ENCODE measurements at regions not wholly inside any gene's neighbourhood (a gene's known extent, or its start where the extent isn't known, plus 50 kb on each side); places are given as distances from the start of the nearest gene placed in this dataset.
"Not testable (repeated sequence)": the region's sequence is repeated elsewhere in the genome, so short reads cannot be mapped to it uniquely, and the experiment has no call there.

DNA sequence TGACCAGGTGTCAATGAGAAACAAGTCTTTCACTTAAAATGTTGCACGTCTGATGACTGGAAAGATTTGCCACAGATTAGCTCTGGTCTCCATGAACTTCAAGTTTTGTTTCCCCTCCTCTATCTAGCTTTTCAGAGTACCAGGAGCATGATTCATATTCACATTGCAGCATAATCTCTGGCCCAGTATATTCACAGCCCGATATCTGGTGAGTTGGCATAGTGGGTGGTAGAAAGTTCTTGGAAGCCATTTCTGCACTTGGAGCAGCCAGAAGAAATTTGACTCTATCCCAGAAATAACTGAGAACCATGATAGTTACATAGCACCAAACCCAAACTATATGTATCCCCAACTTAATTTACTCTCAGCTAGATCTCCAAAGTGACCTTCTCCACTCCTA is 503.9 kb downstream of the PID1 start:
- H3K27me3 ChIP-seq, result no peaks in the 10 kb centered on the region
- no peak for DNase-seq
- H3K27ac ChIP-seq, result no peak overlapping the region
- no peaks in the 10 kb centered on the region for H3K4me1 ChIP-seq
- H3K4me3 ChIP-seq, result no peak overlapping the region
- no peaks in the 10 kb centered on the region for H3K36me3 ChIP-seq
- no peaks in the 10 kb centered on the region for H3K9me3 ChIP-seq
- TF ChIP-seq, protein P1, sequence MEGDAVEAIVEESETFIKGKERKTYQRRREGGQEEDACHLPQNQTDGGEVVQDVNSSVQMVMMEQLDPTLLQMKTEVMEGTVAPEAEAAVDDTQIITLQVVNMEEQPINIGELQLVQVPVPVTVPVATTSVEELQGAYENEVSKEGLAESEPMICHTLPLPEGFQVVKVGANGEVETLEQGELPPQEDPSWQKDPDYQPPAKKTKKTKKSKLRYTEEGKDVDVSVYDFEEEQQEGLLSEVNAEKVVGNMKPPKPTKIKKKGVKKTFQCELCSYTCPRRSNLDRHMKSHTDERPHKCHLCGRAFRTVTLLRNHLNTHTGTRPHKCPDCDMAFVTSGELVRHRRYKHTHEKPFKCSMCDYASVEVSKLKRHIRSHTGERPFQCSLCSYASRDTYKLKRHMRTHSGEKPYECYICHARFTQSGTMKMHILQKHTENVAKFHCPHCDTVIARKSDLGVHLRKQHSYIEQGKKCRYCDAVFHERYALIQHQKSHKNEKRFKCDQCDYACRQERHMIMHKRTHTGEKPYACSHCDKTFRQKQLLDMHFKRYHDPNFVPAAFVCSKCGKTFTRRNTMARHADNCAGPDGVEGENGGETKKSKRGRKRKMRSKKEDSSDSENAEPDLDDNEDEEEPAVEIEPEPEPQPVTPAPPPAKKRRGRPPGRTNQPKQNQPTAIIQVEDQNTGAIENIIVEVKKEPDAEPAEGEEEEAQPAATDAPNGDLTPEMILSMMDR (IDR thresholded peaks at IDR 0.05), result no peak
- no peak for TF ChIP-seq POLR2A (IDR thresholded peaks at IDR 0.05)

DNA sequence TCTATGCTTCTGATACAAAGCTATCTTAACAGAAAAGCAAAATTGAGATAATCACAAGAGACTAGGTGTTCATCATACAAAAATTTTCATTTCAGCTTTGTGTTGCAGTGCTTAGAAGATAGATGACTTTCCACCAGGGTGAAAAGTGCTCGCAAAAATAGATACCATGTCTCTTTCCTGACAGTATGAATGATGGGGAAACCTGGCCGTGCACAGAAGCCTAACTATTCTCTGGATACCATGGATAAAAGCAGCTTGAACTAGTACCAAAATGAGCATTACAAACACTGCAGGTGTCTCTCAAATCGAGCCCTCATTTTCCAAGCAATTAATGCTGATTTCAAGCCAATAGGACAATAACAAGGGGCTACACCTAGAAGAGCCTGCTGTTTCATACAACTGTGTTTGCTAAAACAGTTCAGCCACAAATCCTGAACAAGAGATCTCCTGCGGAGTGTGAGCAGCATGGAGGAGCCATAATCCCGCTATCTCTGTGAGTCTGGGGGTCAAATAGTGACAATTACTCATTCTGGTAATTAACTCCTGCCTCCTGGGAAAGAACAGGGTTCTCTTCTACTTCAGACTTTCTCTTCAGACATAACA is 507.6 kb downstream of the PID1 start:
- TF ChIP-seq, protein P1 (IDR thresholded peaks at IDR 0.05), result no peak
- no peak for TF ChIP-seq POLR2A (IDR thresholded peaks at IDR 0.05)
- no peaks in the 10 kb centered on the region for H3K36me3 ChIP-seq
- H3K4me3 ChIP-seq, result no peak overlapping the region
- no peaks in the 10 kb centered on the region for H3K9me3 ChIP-seq
- H3K27ac ChIP-seq, result no peak overlapping the region
- H3K27me3 ChIP-seq, result no peaks in the 10 kb centered on the region
- no peak for DNase-seq
- no peaks in the 10 kb centered on the region for H3K4me1 ChIP-seq

DNA sequence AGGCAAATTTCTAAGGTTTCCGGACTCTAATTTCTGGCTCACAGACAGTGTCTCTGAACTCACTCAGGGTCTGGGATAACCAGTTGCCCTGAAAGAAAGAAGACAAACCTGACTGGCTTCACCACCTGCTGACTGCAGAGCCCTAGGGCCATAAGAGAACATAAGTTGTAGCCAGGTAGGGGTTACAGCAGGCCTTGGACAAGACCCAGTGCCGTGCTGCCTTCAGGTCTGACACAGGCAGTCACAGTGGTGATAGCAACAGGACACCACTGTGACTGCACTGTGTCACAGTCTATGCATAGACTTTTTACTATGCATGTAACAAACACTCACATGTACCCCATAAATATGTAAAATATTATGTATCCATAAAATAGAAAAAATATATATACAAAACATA is 508.5 kb downstream of the PID1 start:
- no peak for DNase-seq
- H3K4me1 ChIP-seq, result no peaks in the 10 kb centered on the region
- no peaks in the 10 kb centered on the region for H3K36me3 ChIP-seq
- no peak overlapping the region for H3K27ac ChIP-seq
- no peaks in the 10 kb centered on the region for H3K27me3 ChIP-seq
- no peak overlapping the region for H3K4me3 ChIP-seq
- TF ChIP-seq POLR2A (IDR thresholded peaks at IDR 0.05), result no peak
- TF ChIP-seq, protein P1 (IDR thresholded peaks at IDR 0.05), result no peak
- no peaks in the 10 kb centered on the region for H3K9me3 ChIP-seq

DNA sequence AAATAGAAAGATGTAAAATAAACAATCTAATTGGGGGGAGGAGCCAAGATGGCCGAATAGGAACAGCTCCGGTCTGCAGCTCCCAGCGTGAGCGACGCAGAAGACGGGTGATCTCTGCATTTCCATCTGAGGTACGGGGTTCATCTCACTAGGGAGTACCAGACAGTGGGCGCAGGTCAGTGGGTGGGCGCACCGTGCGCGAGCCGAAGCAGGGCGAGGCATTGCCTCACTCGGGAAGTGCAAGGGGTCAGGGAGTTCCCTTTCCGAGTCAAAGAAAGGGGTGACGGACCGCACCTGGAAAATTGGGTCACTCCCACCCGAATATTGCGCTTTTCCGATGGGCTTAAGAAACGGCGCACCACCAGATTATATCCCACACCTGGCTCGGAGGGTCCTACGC is 515.4 kb downstream of the PID1 start:
- H3K27me3 ChIP-seq, DNase-seq, H3K4me1 ChIP-seq, H3K27ac ChIP-seq, H3K36me3 ChIP-seq, H3K4me3 ChIP-seq, H3K9me3 ChIP-seq: not testable (repeated sequence)

DNA sequence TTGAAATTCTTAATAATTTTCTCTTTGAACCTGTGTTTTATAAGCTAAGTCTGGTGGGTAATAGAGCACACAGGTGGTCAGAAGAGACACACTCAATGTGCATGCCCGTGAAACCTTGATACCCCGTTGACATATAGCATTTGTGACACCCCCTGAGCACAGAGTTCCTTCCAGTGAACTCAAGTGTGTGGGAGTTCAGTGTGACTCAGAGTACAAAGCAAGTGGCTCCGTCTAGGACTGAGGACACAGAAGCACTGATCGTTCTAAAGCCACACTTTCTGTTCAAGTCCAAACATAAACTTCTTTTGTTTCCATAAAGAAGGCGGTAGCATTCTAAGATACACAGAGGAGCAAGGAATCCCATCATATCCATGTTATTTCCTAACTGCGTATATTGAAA is 523.6 kb downstream of the PID1 start:
- TF ChIP-seq, protein P1 (IDR thresholded peaks at IDR 0.05), result no peak
- TF ChIP-seq POLR2A (IDR thresholded peaks at IDR 0.05), result no peak

DNA sequence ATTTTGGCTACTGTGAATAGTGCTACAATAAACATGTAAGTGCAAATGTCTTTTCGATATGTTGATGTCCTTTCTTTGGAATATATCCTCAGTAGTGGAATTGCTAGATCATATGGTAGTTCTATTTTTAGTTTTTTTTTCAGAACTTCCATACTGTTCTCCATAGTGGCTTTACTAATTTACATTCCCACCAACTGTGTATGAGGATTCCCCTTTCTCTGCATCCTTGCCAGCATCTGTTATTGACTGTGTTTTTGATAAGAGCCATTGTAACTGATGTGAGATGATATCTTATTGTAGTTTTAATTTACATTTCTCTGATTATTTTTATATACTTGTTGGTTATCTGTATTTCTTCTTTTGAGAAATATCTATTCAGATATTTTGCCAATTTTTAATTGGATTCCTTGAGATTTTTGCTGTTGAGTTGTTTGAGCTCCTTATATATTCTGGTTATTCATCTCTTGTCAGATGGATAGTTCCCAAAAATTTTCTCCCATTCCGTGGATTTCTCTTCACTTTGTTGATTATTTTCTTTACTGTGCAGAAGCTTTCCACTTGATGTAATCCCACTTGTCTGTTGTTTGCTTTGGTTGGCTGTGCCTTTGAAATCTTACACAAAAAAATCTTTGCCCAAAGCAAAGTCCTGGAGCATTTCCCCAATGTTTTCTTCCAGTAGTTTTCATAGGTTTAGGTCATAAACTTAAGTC is 532.3 kb downstream of the PID1 start:
- no peak for TF ChIP-seq POLR2A (IDR thresholded peaks at IDR 0.05)
- TF ChIP-seq, protein P1 (IDR thresholded peaks at IDR 0.05), result no peak
- DNase-seq, result no peak
- Histone ChIP-seq H3K27ac (no peak overlapping the region), H3K4me1 (no peaks in the 10 kb centered on the region), H3K9me3 (no peaks in the 10 kb centered on the region), H3K36me3 (no peaks in the 10 kb centered on the region), H3K27me3 (no peaks in the 10 kb centered on the region), H3K4me3 (no peak overlapping the region)

More for the DNA sequence above, 523.6 kb downstream of the PID1 start:
- Histone ChIP-seq H3K27ac (no peak overlapping the region), H3K4me1 (no peaks in the 10 kb centered on the region), H3K9me3 (no peaks in the 10 kb centered on the region), H3K27me3 (no peaks in the 10 kb centered on the region), H3K4me3 (no peak overlapping the region), H3K36me3 (no peaks in the 10 kb centered on the region)
- DNase-seq, result no peak

Measured in Peyer's patch (tissue), 4 donors.